Immature natural killer cell (primary cell): ENCODE measurements at regions not wholly inside any gene's neighbourhood (a gene's known extent, or its start where the extent isn't known, plus 50 kb on each side); places are given as distances from the start of the nearest gene placed in this dataset.

Source experiments
- DNase-seq, 3 donors: peaks; one replicate each; pipeline ENCODE4 v3.0.0; 2022; ENCODE audit warnings: mixed read lengths in 1 of 3
- H3K27ac Mint-ChIP-seq, 6 donors: one replicate each; pipeline ENCODE4 v1.8.0; 2020; ENCODE audit warnings: mixed read lengths in 6 of 6, mild to moderate bottlenecking in 5 of 6, inconsistent platforms in 4 of 6, moderate library complexity in 3 of 6
- H3K27me3 Mint-ChIP-seq, 3 donors: one replicate each; pipeline ENCODE4 v1.8.0; 2020 to 2021; ENCODE audit warnings: low read depth in 3 of 3, mild to moderate bottlenecking in 3 of 3, mixed read lengths in 3 of 3, moderate library complexity in 3 of 3, inconsistent platforms in 1 of 3
- H3K36me3 Mint-ChIP-seq, 3 donors: one replicate each; pipeline ENCODE4 v1.8.0; 2020; ENCODE audit warnings: mixed read lengths in 3 of 3, inconsistent platforms in 2 of 3, mild to moderate bottlenecking in 2 of 3
- H3K4me1 Mint-ChIP-seq, 2 donors: one replicate each; pipeline ENCODE4 v1.8.0; 2020; ENCODE audit warnings: inconsistent platforms in 2 of 2, mild to moderate bottlenecking in 2 of 2, mixed read lengths in 2 of 2, moderate library complexity in 1 of 2
- H3K4me3 Mint-ChIP-seq, 5 donors: one replicate each; pipeline ENCODE4 v1.8.0; 2020; ENCODE audit warnings: mild to moderate bottlenecking in 5 of 5, mixed read lengths in 5 of 5, inconsistent platforms in 3 of 5, moderate library complexity in 3 of 5
- H3K9me3 Mint-ChIP-seq, 6 donors: one replicate each; pipeline ENCODE4 v1.8.0; 2020; ENCODE audit warnings: mild to moderate bottlenecking in 6 of 6, mixed read lengths in 6 of 6, inconsistent platforms in 4 of 6, moderate library complexity in 3 of 6

DNA sequence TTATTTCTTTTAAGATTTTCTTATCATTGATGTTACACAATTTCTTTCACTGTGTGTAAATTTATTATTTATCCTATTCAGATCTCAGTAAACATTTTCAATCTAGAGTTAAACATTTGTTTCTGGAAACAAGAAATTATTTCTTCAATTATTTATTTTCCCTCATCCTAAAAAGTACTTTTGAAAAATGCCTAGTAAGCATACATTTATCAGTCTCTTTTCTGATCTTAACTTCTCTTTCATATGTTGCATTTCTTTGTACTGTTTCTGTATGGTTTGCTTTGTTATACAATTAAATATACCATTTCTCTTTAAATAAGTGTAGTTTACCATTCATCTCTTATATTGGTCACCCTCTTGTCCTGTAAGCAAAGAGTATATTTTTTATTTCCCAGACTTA, 263.2 kb downstream of the C12orf50 start:
- peaks cover 0 to 1% (median 0%) of the 10 kb centered on the region in 3 donors for H3K27me3 Mint-ChIP-seq
- H3K4me3 Mint-ChIP-seq = no peak overlapping the region
- H3K4me1 Mint-ChIP-seq = no peaks in the 10 kb centered on the region
- DNase-seq = no peak
- H3K27ac Mint-ChIP-seq = no peak overlapping the region
- peaks cover 0 to 19% (median 4%) of the 10 kb centered on the region in 6 donors for H3K9me3 Mint-ChIP-seq
- H3K36me3 Mint-ChIP-seq = no peaks in the 10 kb centered on the region

GRCh38 chr12:87760943-87761342, 268.3 kb downstream of the C12orf50 start:
- Mint-ChIP-seq H3K27me3 (no peaks in the 10 kb centered on the region), H3K36me3 (no peaks in the 10 kb centered on the region), H3K4me1 (no peaks in the 10 kb centered on the region), H3K4me3 (no peak overlapping the region), H3K27ac (no peak overlapping the region), H3K9me3 (peaks cover 3 to 24% (median 6%) of the 10 kb centered on the region in 6 donors)
- no peak for DNase-seq

DNA sequence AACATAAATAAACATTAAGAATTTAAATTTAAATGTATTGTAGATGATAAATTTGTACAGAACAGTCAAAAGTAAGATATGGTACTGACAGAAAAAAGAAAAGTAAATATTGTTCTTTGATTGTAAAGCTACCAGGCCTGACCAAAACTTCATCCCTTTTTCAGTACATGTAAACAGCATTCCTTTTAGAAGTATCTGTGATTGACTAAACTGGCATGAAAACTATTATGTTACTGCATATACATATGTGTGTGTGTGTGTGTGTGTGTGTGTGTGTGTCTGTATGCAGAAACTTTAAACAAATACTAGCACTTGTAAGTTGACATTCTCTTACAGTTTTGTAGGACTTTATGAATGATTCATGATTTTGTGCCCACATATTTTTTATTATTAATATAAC, 270.9 kb downstream of the C12orf50 start:
- Mint-ChIP-seq H3K4me3 (no peak overlapping the region), H3K27ac (no peak overlapping the region), H3K36me3 (no peaks in the 10 kb centered on the region), H3K4me1 (no peaks in the 10 kb centered on the region), H3K27me3 (no peaks in the 10 kb centered on the region), H3K9me3 (peaks cover 5 to 35% (median 12%) of the 10 kb centered on the region in 6 donors)
- DNase-seq = no peak

DNA sequence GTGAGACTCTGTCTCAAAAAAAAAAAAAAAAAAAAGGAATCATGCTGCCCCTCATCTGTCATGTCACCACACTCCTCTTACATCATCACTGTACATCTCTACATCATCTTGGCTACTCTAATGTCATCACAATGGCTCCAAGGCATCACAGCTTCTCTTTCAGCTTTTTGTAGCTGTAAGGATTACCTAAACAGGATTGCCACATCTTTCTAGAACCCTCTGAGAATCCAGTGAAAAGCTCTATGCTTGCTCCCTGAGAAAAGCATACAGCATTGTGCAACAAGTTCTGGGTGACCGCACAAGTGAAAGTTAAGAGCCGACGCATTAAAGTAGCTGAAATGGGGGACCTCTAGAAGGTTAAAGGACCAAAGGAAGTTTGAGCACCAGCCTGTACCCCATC, 272.5 kb downstream of the C12orf50 start:
- Mint-ChIP-seq H3K27ac (no peak overlapping the region), H3K27me3 (no peaks in the 10 kb centered on the region), H3K9me3 (peaks cover 5 to 30% (median 13%) of the 10 kb centered on the region in 6 donors), H3K36me3 (no peaks in the 10 kb centered on the region), H3K4me1 (no peaks in the 10 kb centered on the region), H3K4me3 (no peak overlapping the region)
- no peak for DNase-seq

DNA sequence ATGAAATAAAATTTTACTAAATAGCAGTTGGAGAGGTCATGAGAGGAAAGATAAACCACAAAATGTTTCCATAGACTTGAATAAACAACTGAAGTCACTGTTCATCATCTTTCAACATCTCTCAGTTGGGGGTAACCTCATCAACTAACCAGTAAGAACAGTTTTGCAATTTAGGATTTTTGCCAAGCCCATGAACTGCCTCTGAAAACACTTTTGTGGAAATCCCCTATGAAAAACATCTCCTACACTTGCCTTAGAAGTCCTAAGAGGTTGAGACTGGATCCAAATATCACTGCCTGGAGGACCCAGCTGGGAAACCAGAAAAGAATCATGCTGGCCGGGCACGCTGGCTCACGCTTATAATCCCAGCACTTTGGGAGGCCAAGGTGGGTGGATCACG, 273.1 kb downstream of the C12orf50 start:
- Mint-ChIP-seq H3K27me3 (no peaks in the 10 kb centered on the region), H3K36me3 (no peaks in the 10 kb centered on the region), H3K27ac (no peak overlapping the region), H3K4me3 (no peak overlapping the region), H3K4me1 (no peaks in the 10 kb centered on the region), H3K9me3 (peaks cover 5 to 26% (median 12%) of the 10 kb centered on the region in 6 donors)
- DNase-seq = no peak

DNA sequence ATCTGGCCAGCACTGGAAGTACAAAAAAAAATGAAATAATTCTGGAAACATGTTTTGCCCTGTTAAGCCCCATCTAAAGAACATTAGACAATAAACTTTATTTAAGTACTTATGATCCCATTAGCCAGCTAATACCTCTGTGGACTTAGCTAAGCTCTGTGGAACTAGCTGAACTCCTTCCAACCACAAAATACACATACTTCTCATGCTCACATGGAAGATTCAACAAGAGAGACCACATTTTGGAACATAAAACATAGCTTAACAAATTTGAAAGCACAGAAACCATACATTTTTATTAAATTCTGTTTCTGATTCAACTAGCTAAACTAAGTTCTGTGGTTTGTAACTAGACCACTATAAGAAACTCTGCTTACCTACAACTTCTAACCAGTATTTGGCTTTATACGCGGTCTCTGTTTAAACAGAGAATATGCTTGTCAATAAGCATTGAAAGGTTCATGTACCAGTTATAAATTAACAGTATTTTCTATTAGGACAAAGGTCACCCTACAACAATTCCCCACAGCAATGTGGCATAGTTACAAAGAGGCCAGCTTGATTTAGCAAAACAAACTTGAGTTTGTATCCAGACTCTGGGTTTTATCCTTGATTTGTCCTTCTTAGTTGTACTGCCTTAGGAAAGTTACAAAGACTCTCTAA, 300.1 kb downstream of the C12orf50 start:
- peaks cover 3 to 21% (median 12%) of the 10 kb centered on the region in 6 donors for H3K9me3 Mint-ChIP-seq
- H3K4me1 Mint-ChIP-seq = no peaks in the 10 kb centered on the region
- H3K27ac Mint-ChIP-seq = no peak overlapping the region
- no peaks in the 10 kb centered on the region for H3K36me3 Mint-ChIP-seq
- no peak for DNase-seq
- no peak overlapping the region for H3K4me3 Mint-ChIP-seq
- H3K27me3 Mint-ChIP-seq = no peaks in the 10 kb centered on the region

DNA sequence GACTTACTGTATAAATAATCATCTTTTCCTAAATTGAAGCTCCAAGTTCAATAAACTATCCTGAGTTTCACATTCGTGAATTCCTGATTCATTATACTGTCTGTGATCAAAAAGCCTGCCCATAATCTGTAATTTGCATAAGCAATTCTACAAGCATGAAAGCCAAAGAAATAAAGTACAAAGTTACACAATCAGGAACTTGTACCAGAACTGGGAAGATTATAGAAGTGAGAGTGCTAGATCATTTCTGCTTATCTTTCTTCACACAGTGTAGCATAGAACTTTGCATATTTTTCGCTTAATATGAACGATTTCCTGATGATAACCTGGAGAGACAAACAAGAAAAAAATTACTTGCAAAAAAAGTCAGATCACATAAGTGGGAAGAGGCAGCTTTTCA, 308.2 kb downstream of the C12orf50 start:
- H3K27me3 Mint-ChIP-seq = peaks cover 0 to 2% (median 0%) of the 10 kb centered on the region in 3 donors
- H3K4me1 Mint-ChIP-seq = no peaks in the 10 kb centered on the region
- peaks cover 4 to 29% (median 7%) of the 10 kb centered on the region in 6 donors for H3K9me3 Mint-ChIP-seq
- no peaks in the 10 kb centered on the region for H3K36me3 Mint-ChIP-seq
- no peak for DNase-seq
- H3K4me3 Mint-ChIP-seq = no peak overlapping the region
- no peak overlapping the region for H3K27ac Mint-ChIP-seq

DNA sequence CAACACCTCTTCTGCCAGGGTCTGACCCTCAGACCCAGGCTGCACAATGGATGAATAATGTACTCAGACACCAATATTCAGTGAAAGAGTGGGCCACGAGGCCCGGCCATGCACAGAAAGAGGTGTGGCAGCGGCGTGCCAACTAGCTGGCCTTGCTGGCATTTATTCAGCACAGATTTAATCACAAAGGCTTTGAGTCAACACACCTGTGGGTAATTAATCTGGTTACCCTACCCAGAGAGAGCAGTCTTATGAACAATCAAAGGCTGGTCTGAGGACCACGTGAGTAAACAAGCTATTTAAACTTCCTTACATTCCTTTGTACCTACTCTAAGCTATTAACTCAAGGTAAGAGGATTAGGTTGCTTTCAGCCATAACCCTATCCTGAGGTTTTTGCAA, 324.8 kb downstream of the C12orf50 start:
- H3K27me3 Mint-ChIP-seq = peaks cover 0 to 2% (median 0%) of the 10 kb centered on the region in 3 donors
- H3K4me1 Mint-ChIP-seq = no peaks in the 10 kb centered on the region
- H3K27ac Mint-ChIP-seq = no peak overlapping the region
- H3K9me3 Mint-ChIP-seq = peaks cover 9 to 30% (median 24%) of the 10 kb centered on the region in 6 donors
- peaks cover 0 to 3% (median 0%) of the 10 kb centered on the region in 3 donors for H3K36me3 Mint-ChIP-seq
- DNase-seq = no peak
- no peak overlapping the region for H3K4me3 Mint-ChIP-seq

DNA sequence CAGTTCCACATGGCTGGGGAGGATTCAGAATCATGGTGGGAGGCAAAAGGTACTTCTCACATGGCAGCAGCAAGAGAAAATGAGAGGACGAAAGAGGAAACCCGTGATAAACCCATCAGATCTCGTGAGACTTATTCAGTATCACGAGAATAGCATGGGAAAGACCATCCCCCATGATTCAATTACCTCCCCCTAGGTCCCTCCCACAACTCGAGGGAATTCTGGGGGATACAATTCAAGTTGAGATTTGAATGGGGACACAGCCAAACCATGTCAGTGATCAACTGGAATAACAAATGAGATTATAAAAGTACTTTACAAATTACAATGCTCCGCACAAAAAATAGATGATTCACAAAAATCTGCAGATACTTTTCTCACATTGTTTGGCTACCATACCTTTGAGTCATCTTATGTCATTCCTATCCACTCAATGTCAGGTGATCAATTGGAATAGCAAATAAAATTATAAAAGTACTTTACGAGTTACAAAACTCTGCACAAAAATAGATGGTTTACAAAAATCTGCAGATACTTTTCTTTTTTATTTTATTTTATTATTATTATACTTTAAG, 338.9 kb downstream of the C12orf50 start:
- Mint-ChIP-seq H3K27ac (no peak overlapping the region), H3K36me3 (peaks cover 0 to 3% (median 0%) of the 10 kb centered on the region in 3 donors), H3K27me3 (peaks cover 0 to 2% (median 0%) of the 10 kb centered on the region in 3 donors), H3K9me3 (peaks cover 10 to 20% (median 13%) of the 10 kb centered on the region in 6 donors), H3K4me3 (no peak overlapping the region), H3K4me1 (no peaks in the 10 kb centered on the region)
- no peak for DNase-seq

DNA sequence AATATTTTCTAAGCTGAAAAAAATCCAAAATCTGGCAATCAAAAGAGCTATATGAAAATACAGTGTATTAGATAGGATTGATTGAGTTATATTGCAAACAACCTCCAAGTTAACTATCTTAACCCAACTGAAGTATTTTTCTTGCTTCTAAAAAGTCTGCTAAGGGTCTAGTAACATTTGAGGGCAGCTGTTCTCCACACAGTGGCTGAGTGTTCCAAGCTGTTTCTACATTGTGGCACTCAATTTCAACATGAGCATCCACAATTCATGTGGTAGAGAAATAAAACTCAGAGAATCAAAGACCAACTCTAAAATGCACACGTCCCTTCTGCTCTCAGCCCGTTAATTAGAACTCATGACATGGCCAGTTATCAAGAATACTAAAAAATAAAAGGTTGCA, 340.0 kb downstream of the C12orf50 start:
- Mint-ChIP-seq H3K9me3 (peaks cover 11 to 20% (median 15%) of the 10 kb centered on the region in 6 donors), H3K4me1 (no peaks in the 10 kb centered on the region), H3K27ac (no peak overlapping the region), H3K36me3 (peaks cover 0 to 3% (median 0%) of the 10 kb centered on the region in 3 donors), H3K27me3 (peaks cover 0 to 3% (median 0%) of the 10 kb centered on the region in 3 donors), H3K4me3 (no peak overlapping the region)
- DNase-seq = no peak

DNA sequence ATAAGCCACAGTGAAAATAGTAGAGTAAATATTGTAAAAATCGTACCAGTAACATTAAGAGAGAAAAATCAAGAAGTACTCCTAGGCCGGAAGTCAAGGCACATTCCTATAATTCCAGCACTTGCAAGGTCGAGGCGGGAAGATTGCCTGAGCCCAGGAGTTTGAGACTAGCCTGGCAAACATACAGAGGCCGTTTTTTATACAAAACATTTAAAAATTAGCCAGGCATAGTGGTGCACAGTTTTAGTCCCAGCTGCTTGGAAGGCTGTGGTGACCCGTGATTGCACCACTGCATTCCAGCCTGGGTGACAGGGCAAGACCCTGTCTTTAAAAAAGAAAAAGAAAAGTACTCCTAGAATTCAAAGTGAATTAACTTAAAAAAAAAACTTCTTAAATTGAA, 341.8 kb downstream of the C12orf50 start:
- no peak overlapping the region for H3K27ac Mint-ChIP-seq
- peaks cover 0 to 3% (median 0%) of the 10 kb centered on the region in 3 donors for H3K36me3 Mint-ChIP-seq
- peaks cover 0 to 3% (median 0%) of the 10 kb centered on the region in 3 donors for H3K27me3 Mint-ChIP-seq
- H3K4me3 Mint-ChIP-seq = no peak overlapping the region
- DNase-seq = no peak
- H3K4me1 Mint-ChIP-seq = no peaks in the 10 kb centered on the region
- H3K9me3 Mint-ChIP-seq = peaks cover 8 to 18% (median 14%) of the 10 kb centered on the region in 6 donors

GRCh38 chr12:87685696-87686095, 343.5 kb downstream of the C12orf50 start:
- Mint-ChIP-seq H3K27me3 (peaks cover 0 to 2% (median 0%) of the 10 kb centered on the region in 3 donors), H3K9me3 (peaks cover 3 to 15% (median 9%) of the 10 kb centered on the region in 6 donors), H3K27ac (no peak overlapping the region), H3K4me1 (no peaks in the 10 kb centered on the region), H3K4me3 (no peak overlapping the region), H3K36me3 (no peaks in the 10 kb centered on the region)
- DNase-seq = no peak

- Mint-ChIP-seq H3K4me1 (no peaks in the 10 kb centered on the region), H3K27me3 (no peaks in the 10 kb centered on the region), H3K4me3 (no peak overlapping the region), H3K36me3 (no peaks in the 10 kb centered on the region), H3K27ac (no peak overlapping the region), H3K9me3 (peaks cover 0 to 12% (median 4%) of the 10 kb centered on the region in 6 donors)
- DNase-seq = no peak
These were observed 349.9 kb downstream of the C12orf50 start for GRCh38 chr12:87679251-87679650.

DNA sequence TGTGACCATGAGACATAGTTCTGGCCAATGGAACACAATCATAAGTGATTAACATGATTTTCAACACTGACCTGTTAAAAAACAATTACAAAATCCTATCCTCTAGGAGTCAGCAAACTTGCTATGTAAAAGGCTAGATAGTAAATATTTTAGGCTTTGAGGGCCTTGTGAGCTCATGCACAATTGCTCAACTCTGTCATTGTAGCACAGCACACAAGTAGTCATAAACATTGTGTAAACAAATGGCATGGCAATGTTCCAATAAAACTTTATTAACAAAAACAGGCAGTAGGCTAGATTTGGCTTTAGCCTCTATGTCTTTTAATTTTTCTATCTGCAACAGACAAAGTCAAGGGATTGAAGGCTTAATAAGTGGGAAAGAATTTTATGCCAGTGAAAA, 350.7 kb downstream of the C12orf50 start:
- Mint-ChIP-seq H3K9me3 (peaks cover 0 to 15% (median 5%) of the 10 kb centered on the region in 6 donors), H3K27ac (no peak overlapping the region), H3K4me3 (no peak overlapping the region), H3K27me3 (no peaks in the 10 kb centered on the region), H3K36me3 (no peaks in the 10 kb centered on the region), H3K4me1 (no peaks in the 10 kb centered on the region)
- no peak for DNase-seq
